HG03354 (cell line): ENCODE measurements at regions not wholly inside any gene's neighbourhood (a gene's known extent, or its start where the extent isn't known, plus 50 kb on each side); places are given as distances from the start of the nearest gene placed in this dataset.

Source experiments
- ATAC-seq: cut with Tn5 transposase; IDR thresholded peaks from one replicate; pipeline ENCODE4 v1.9.1; 2021; ENCODE audit warnings: mild to moderate bottlenecking; ENCODE audit not compliant: unreplicated experiment, poor library complexity, severe bottlenecking

GRCh38 chr9:73719660-73720059 lies 568.0 kb downstream of the ANXA1 start:
- ATAC-seq: no peak

- ATAC-seq: no peak
Measured at GRCh38 chr9:73720601-73721000, 568.9 kb downstream of the ANXA1 start.

DNA sequence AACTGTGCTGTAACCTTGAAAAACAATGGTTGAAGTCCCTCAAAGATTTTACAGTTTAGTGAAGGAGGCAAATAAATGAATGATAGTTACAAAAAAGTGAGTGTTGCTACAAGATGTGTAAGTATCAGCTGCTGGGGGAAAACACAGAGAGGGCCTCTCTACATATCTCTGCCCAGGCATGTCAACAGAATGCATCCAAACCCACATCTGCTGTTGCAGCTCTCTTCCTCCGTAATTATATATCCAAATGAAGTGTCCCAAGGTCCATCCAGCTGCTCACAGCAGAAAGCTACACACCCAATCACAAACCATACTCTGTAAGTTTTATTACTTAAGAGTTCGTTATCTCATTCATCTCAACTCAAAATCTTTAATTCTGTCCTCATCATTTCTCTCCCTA lies 584.6 kb downstream of the ANXA1 start:
- no peak for ATAC-seq

GRCh38 chr9:73738741-73739530 lies 587.3 kb downstream of the ANXA1 start:
- ATAC-seq: no peak

DNA sequence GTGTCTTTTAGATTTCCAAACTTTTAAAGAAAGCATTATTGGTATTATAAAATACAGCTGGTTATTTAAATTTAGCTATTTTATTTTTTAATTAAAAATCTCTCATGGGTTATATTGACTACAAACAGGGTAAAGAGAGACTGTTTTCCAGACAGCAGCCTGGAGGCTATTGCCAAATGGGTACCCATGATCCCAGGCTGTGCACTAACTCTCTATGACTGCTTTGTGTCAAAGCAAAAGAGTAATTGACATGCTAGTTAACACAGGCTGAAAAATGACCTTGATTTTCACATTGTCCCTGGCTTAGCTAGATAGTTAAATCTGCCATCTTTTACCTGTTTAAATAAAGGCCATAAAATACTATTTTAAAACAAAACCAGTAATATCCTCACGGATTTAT lies 589.7 kb downstream of the ANXA1 start:
- ATAC-seq: no peak

DNA sequence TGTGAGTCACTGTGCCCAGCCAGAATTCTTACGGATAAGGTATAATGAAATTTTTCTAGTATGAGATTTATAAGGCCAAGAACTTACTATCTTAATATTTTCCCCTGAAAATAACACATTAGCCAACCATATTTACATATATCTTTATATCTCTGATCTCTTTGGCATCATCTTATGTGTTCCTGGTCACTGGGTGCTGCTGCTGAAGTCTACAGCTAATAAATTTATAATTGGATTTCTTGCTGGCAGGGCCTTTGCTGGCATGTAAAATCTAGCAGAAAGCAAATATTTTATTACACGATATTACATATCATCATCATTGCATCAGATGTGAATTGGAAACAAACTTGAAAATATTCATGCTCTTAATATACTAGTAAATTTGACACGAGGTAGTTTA lies 590.7 kb downstream of the ANXA1 start:
- no peak for ATAC-seq

GRCh38 chr9:73743826-73744225 lies 592.2 kb downstream of the ANXA1 start:
- no peak for ATAC-seq

DNA sequence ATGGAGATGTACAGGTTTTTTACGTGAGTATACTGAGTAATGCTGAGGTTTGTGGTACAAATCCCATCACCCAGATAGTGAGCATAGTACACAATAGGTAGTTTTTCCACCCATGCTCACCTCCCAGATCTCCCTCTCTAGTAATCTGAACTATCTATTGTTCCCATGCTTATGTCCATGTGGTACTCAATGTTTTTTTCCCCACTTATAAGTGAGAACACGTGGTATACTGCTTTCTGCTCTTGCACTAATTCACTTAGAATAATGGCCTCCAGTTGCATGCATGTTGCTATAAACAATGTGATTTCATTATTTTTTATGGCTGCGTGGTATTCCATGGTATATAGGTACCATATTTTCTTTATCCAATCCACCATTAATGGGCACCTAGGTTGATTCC lies 593.9 kb downstream of the ANXA1 start:
- ATAC-seq: no peak

DNA sequence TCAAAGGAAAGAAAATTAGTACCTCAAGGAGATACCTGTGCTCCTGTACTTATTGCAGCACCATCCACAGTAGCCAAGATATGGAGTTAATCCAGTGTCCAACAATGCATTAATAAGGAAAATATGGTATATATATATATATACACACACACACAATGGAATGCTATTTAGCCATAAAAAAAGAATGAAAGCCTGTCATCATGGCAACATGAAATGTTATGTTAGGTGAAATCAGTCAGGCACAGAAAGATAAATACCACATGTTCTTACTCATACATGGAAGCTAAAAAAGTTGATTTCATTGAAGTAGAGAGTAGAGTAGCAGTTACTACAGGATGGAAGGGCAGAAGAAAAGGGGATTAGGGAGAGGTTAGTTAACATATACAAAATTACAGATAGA lies 601.5 kb downstream of the ANXA1 start:
- ATAC-seq: no peak

- ATAC-seq: no peak
Measured at GRCh38 chr9:73761905-73762304, 610.2 kb downstream of the ANXA1 start.

- ATAC-seq: no peak
Measured at GRCh38 chr9:73773896-73774295, 622.2 kb downstream of the ANXA1 start.

GRCh38 chr9:73775757-73776156 lies 624.1 kb downstream of the ANXA1 start:
- no peak for ATAC-seq

GRCh38 chr9:73780916-73781315 lies 629.3 kb downstream of the ANXA1 start:
- no peak for ATAC-seq

DNA sequence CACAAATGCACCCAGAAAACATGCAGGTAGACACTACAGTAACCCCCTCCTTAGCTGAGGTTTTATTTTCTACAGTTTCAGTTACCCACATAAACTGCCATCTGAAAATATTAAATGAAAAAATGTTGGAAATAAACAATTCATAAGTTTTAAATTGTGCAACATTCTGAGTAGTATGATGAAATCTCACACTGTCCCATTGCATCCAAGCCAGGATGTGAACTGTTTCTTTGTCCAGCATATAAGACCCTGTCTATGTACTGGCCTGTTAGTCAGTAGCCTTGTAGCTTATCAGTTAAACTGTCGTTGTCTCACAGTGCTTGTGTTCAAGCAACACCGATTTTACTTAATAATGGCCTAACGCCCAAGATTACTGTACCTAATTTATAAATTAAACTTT lies 630.5 kb downstream of the ANXA1 start:
- no peak for ATAC-seq

DNA sequence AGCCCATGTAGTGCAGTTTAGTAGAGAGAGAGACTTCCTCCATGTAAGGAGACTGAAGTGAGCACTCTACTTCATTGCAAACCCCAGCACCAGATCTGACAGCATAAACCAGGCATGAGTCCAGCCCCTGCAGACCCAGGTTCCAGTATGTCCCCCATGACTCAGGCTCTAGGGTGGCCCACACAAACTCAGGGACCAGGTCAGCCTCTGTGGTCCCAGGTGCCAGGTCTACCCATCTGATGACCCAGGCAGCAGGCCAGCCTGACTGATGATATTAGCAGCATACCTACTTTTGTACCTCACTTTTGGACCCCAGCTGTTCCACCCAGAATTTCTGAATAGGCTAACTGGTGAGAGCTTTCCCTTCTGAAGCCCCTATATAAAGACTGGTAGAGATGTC lies 647.8 kb downstream of the ANXA1 start:
- ATAC-seq: no peak

GRCh38 chr9:73805111-73805510 lies 653.4 kb downstream of the ANXA1 start:
- no peak for ATAC-seq

DNA sequence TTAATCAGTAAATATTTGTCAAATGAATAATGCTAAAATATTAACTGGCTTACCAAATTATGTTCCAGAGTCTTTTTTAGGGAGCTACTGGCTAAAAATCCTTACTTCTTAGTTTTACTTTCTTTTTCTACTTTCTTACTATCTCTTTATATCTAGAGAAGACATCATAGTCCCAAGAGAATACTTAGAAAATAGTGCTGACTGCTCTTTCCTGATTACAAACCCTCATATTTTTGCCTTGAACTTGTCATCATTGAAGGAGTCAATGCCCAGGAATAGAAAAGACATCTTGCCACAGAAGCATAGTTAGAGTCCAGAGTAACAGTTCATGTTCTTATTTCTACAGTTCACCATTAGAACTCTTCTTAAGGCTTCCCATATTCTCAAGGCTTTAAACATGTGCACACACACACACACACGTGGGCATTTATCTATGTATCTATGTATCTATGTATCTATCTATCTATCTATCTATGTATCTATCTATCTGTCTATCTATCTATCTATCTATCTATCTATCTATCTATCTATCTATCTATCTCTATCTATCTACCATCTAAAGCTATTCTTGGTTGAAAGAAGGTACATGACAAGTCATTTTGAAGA lies 654.3 kb downstream of the ANXA1 start:
- no peak for ATAC-seq

DNA sequence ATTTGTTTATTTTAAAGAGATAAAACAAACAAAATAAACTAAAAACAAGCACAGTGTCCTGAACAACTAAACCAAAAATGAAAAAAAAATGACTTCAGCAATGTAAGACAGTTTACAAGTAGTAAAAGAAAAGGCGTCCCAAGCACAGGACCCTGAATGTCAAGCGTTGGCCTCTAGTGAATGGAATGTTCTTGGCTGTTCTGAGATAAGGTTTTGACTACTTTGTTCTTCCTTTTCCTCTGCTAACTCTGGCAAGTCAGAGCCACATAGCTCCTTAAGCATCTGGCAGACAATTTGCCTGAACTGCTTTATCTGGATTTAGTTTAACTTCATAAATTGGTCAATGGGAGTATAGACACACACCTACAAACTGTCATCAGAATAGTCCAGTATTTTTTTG lies 655.2 kb downstream of the ANXA1 start:
- no peak for ATAC-seq

DNA sequence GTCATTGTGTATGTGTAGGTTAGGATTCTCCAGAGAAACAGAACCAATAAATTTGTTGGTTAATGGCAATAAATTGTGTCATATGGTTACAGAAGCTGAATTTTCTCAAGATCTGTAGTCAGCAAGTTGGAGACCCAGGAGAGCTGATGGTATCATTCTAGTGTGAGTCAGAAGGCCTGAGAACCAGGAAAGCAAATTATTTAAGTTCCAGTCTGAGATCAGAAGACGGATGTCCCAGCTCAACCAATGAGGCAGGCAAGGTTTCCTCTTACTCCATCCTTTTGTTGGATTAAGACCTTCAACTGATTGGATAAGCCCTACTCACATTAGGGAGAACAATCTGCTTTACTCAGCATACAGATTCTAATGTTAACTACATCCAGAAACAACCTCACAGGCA lies 656.3 kb downstream of the ANXA1 start:
- no peak for ATAC-seq

GRCh38 chr9:73810585-73811215 lies 659.0 kb downstream of the ANXA1 start:
- no peak for ATAC-seq

- ATAC-seq: no peak
Measured at GRCh38 chr9:73813546-73813945, 661.9 kb downstream of the ANXA1 start.
